HCT116 (cell line): ENCODE measurements at regions not wholly inside any gene's neighbourhood (a gene's known extent, or its start where the extent isn't known, plus 50 kb on each side); places are given as distances from the start of the nearest gene placed in this dataset.

ENCODE experiments used
- CTCF ChIP-seq, 3 experiments: fragments of 200-600 bp in 1 of 3; sonication (generic) in 1 of 3; IDR thresholded peaks in 2 of 3; conservative IDR thresholded peaks in 1 of 3; 2 replicates each; pipeline ENCODE4 v1.5.1; 2012 to 2017; ENCODE audit warnings: low read depth in 2 of 3, low read length in 2 of 3, antibody characterized with exemption in 1 of 3, borderline replicate concordance in 1 of 3, control low read depth in 1 of 3, mild to moderate bottlenecking in 1 of 3, mixed read lengths in 1 of 3, mixed run types in 1 of 3, moderate library complexity in 1 of 3; ENCODE audit not compliant: insufficient read depth in 1 of 3
- YY1 ChIP-seq: IDR thresholded peaks from 2 replicates; pipeline ENCODE4 v1.6.1; 2011; ENCODE audit warnings: low read length, low read depth, moderate library complexity, mild to moderate bottlenecking; ENCODE audit not compliant: insufficient replicate concordance; ENCODE audit errors: extremely low read depth

DNA sequence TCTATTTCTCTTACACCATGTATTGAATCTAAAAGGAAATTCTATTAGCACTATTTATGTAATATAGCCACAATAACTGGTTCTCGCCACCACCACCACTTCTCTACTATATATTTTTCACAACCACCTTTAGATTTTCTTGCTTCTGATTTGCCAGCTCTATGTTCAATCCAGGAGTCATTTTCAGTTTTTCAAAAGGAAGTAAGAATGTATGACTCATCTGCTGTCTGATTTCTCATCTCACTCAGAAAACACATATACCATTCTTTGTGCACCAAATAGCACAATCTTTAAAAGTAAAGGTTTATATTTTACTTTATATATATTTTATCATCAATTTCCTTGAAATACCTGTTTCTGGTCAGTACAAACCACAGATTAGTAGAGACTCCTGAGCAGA, 1127.5 kb downstream of the TAF11L14 start:
- TF ChIP-seq YY1, result no peak
- no peak for TF ChIP-seq CTCF (IDR thresholded peaks at IDR 0.05 in 2 of 3, conservative IDR thresholded peaks at IDR 0.05 in 1 of 3; ENCODE audit: borderline replicate concordance in 1 of 3, insufficient read depth in 1 of 3, low read depth in 2 of 3, low read length in 2 of 3)
